Chondrocyte (in vitro differentiated cells): ENCODE measurements at regions not wholly inside any gene's neighbourhood (a gene's known extent, or its start where the extent isn't known, plus 50 kb on each side); places are given as distances from the start of the nearest gene placed in this dataset.

ENCODE experiments used
- DNase-seq: peaks from one replicate; pipeline ENCODE4 v3.0.0; 2021; ENCODE audit warnings: mixed read lengths, low spot score
- H3K27ac Mint-ChIP-seq: one replicate; pipeline ENCODE4 v1.8.0; 2021; ENCODE audit warnings: mild to moderate bottlenecking, moderate library complexity, mixed read lengths; ENCODE audit not compliant: unreplicated experiment
- H3K27me3 Mint-ChIP-seq: 2 replicates; pipeline ENCODE4 v1.8.0; 2021; ENCODE audit warnings: low read depth, mixed read lengths
- H3K36me3 Mint-ChIP-seq: 2 replicates; pipeline ENCODE4 v1.8.0; 2021; ENCODE audit warnings: low read depth, mixed read lengths
- H3K4me1 Mint-ChIP-seq: 2 replicates; pipeline ENCODE4 v1.8.0; 2021; ENCODE audit warnings: low read depth, mild to moderate bottlenecking, mixed read lengths
- H3K4me3 Mint-ChIP-seq: one replicate; pipeline ENCODE4 v1.8.0; 2021; ENCODE audit warnings: mild to moderate bottlenecking, moderate library complexity, mixed read lengths; ENCODE audit not compliant: unreplicated experiment
- H3K9me3 Mint-ChIP-seq: 2 replicates; pipeline ENCODE4 v1.8.0; 2021; ENCODE audit warnings: low read depth, mixed read lengths
- CTCF ChIP-seq: fragments of 200-600 bp; sonication (generic); IDR thresholded peaks from 2 replicates; pipeline ENCODE4 v1.5.0; 2021; ENCODE audit warnings: antibody characterized with exemption, mild to moderate bottlenecking, moderate library complexity

- H3K27me3 Mint-ChIP-seq = peaks cover 5% of the 10 kb centered on the region
- TF ChIP-seq CTCF = no peak
- H3K36me3 Mint-ChIP-seq = no peaks in the 10 kb centered on the region
- H3K27ac Mint-ChIP-seq = no peak overlapping the region
- H3K4me1 Mint-ChIP-seq = no peaks in the 10 kb centered on the region
- H3K9me3 Mint-ChIP-seq = no peaks in the 10 kb centered on the region
- no peak overlapping the region for H3K4me3 Mint-ChIP-seq
- no peak for DNase-seq
Measured at GRCh38 chr1:104526158-104526795, 776.6 kb downstream of the AMY1C start.

GRCh38 chr1:104531990-104532389, 782.3 kb downstream of the AMY1C start:
- Mint-ChIP-seq H3K27me3 (peaks cover 3% of the 10 kb centered on the region), H3K36me3 (no peaks in the 10 kb centered on the region), H3K4me3 (no peak overlapping the region), H3K27ac (no peak overlapping the region), H3K9me3 (peaks cover 3% of the 10 kb centered on the region), H3K4me1 (no peaks in the 10 kb centered on the region)
- no peak for DNase-seq
- TF ChIP-seq CTCF = no peak

- Mint-ChIP-seq H3K36me3 (no peaks in the 10 kb centered on the region), H3K4me1 (no peaks in the 10 kb centered on the region), H3K9me3 (peaks cover 12% of the 10 kb centered on the region), H3K4me3 (no peak overlapping the region), H3K27me3 (no peaks in the 10 kb centered on the region), H3K27ac (no peak overlapping the region)
- no peak for TF ChIP-seq CTCF
- no peak for DNase-seq
Measured at GRCh38 chr1:104574620-104575019, 824.9 kb downstream of the AMY1C start.

GRCh38 chr1:104592926-104593325, 843.2 kb downstream of the AMY1C start:
- no peak for DNase-seq
- TF ChIP-seq CTCF = no peak
- Mint-ChIP-seq H3K9me3 (peaks cover 10% of the 10 kb centered on the region), H3K27me3 (no peaks in the 10 kb centered on the region), H3K27ac (no peak overlapping the region), H3K4me3 (no peak overlapping the region), H3K36me3 (no peaks in the 10 kb centered on the region), H3K4me1 (no peaks in the 10 kb centered on the region)

- TF ChIP-seq CTCF = no peak
- no peaks in the 10 kb centered on the region for H3K36me3 Mint-ChIP-seq
- no peaks in the 10 kb centered on the region for H3K27me3 Mint-ChIP-seq
- no peak overlapping the region for H3K27ac Mint-ChIP-seq
- no peaks in the 10 kb centered on the region for H3K4me1 Mint-ChIP-seq
- H3K9me3 Mint-ChIP-seq = peaks cover 10% of the 10 kb centered on the region
- no peak for DNase-seq
- no peak overlapping the region for H3K4me3 Mint-ChIP-seq
Measured at GRCh38 chr1:104593413-104594187, 843.9 kb downstream of the AMY1C start.
